ENCODE measurements at regions not wholly inside any gene's neighbourhood (a gene's known extent, or its start where the extent isn't known, plus 50 kb on each side); places are given as distances from the start of the nearest gene placed in this dataset.

DNA sequence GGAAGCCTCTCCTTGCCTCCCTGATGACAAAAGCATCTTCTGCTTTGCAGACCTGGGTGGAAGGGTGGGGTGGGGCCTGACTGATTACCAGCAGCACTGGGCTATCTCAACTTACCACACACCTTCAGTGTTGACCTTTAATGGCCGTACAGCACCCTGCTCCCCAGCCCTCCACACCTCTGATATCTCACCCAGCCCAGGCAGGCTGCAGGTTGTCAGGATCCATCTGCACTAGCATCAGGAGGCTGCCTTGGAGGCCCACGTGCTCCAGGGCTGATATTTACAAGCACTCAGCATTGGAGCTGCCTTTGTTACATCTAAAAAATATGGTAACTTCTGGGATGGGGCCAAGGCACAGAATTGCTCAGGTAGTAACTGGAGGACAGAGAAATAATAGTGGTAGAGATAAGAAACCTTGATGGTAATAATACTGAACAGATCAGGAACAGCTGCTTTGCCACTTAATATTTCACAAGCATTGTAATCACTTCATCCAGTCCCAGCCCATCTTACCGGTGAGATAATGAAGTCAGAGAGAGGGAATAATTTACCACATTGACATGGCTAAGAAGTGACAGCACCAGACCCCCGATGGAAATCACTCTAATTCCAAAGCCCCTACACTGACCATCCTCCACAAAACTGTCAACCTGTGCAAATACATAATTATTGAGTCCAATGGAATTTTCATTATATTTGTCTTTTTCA is 125.2 kb upstream of the RFLNA start (continued):
- TF ChIP-seq TSHZ1 (CRISPR knock-in tag; IDR thresholded peaks at IDR 0.05) (no peak), CREBBP (IDR thresholded peaks at IDR 0.05; ENCODE audit: low read depth, low read length) (no peak), ZNF699 (CRISPR knock-in tag; IDR thresholded peaks at IDR 0.05; ENCODE audit: insufficient replicate concordance) (no peak), CTCF (IDR thresholded peaks at IDR 0.05 in 2 of 3, conservative IDR thresholded peaks at IDR 0.05 in 1 of 3; ENCODE audit: insufficient read depth in 2 of 3, low read depth in 1 of 3, low read length in 3 of 3) (no peak), PRDM10 (IDR thresholded peaks at IDR 0.05; ENCODE audit: partially characterized antibody) (no peak), ZNF3 (CRISPR knock-in tag; IDR thresholded peaks at IDR 0.05) (no peak), FOXA1 (IDR thresholded peaks at IDR 0.05; ENCODE audit: borderline replicate concordance) (no peak), ZNF274 (IDR thresholded peaks at IDR 0.05; ENCODE audit: borderline replicate concordance, low read depth, low read length) (peak; percentile 71; the same call in 1 of the 2 replicates), C11orf30 (IDR thresholded peaks at IDR 0.05; ENCODE audit: low read depth) (no peak), GMEB1 (CRISPR knock-in tag; IDR thresholded peaks at IDR 0.05) (no peak), MED1 (CRISPR knock-in tag; IDR thresholded peaks at IDR 0.05; ENCODE audit: borderline replicate concordance) (no peak), HMGXB4 (CRISPR knock-in tag; IDR thresholded peaks at IDR 0.05) (no peak), NR4A1 (CRISPR knock-in tag; IDR thresholded peaks at IDR 0.05) (no peak), NR4A1 (tag; IDR thresholded peaks at IDR 0.05) (no peak)
